Loucy (cell line): ENCODE measurements at regions not wholly inside any gene's neighbourhood (a gene's known extent, or its start where the extent isn't known, plus 50 kb on each side); places are given as distances from the start of the nearest gene placed in this dataset.

Source experiments
- H2AFZ ChIP-seq: fragments of 200-600 bp; sonication (generic); 2 replicates; pipeline ENCODE4 v1.6.0; 2016; ENCODE audit warnings: antibody characterized with exemption, mild to moderate bottlenecking, low read length, moderate library complexity
- H3F3A ChIP-seq: fragments of 200-600 bp; 2 replicates; pipeline ENCODE4 v1.6.0; 2016; ENCODE audit warnings: antibody characterized with exemption, low read depth, mild to moderate bottlenecking
- H3K27me3 ChIP-seq: fragments of 200-600 bp; sonication (generic); 2 replicates; pipeline ENCODE4 v1.6.1; 2014; ENCODE audit warnings: low read length, mild to moderate bottlenecking; ENCODE audit not compliant: insufficient read depth, poor library complexity, severe bottlenecking
- H3K36me3 ChIP-seq: fragments of 200-600 bp; sonication (generic); 2 replicates; pipeline ENCODE4 v1.6.1; 2016; ENCODE audit warnings: low read length; ENCODE audit not compliant: insufficient read depth
- H3K4me1 ChIP-seq: fragments of 200-600 bp; sonication (generic); 2 replicates; pipeline ENCODE4 v1.5.1; 2014; ENCODE audit warnings: low read length, mild to moderate bottlenecking; ENCODE audit not compliant: insufficient read depth, poor library complexity, severe bottlenecking
- H3K4me2 ChIP-seq: fragments of 200-600 bp; sonication (generic); 2 replicates; pipeline ENCODE4 v1.6.0; 2014; ENCODE audit warnings: antibody characterized with exemption, low read length, low read depth, mild to moderate bottlenecking; ENCODE audit not compliant: poor library complexity, severe bottlenecking
- H3K4me3 ChIP-seq: fragments of 200-600 bp; sonication (generic); 2 replicates; pipeline ENCODE4 v1.5.1; 2014; ENCODE audit warnings: low read length, mild to moderate bottlenecking, mixed read lengths; ENCODE audit not compliant: poor library complexity, severe bottlenecking
- H3K79me2 ChIP-seq: fragments of 200-600 bp; sonication (generic); 2 replicates; pipeline ENCODE4 v1.6.1; 2014; ENCODE audit warnings: low read length; ENCODE audit not compliant: insufficient read depth
- H3K9ac ChIP-seq: fragments of 200-600 bp; sonication (generic); 2 replicates; pipeline ENCODE4 v1.6.0; 2014; ENCODE audit warnings: mild to moderate bottlenecking, low read depth, low read length, moderate library complexity; ENCODE audit not compliant: poor library complexity, severe bottlenecking
- H3K9me2 ChIP-seq: fragments of 200-600 bp; sonication (generic); replicated peaks from 2 replicates; pipeline ENCODE4 v1.6.1; 2016; ENCODE audit warnings: low read depth, low read length, mixed read lengths
- H3K9me3 ChIP-seq: fragments of 200-600 bp; sonication (generic); 2 replicates; pipeline ENCODE4 v1.6.1; 2014; ENCODE audit warnings: mild to moderate bottlenecking, antibody characterized with exemption, low read length, low read depth; ENCODE audit not compliant: insufficient read depth
- H4K20me1 ChIP-seq: fragments of 200-600 bp; sonication (generic); 2 replicates; pipeline ENCODE4 v1.6.0; 2014; ENCODE audit warnings: antibody characterized with exemption, low read length, mild to moderate bottlenecking; ENCODE audit not compliant: insufficient read depth, poor library complexity, severe bottlenecking
- CTCF ChIP-seq: fragments of 200-600 bp; sonication (generic); conservative IDR thresholded peaks from 2 replicates; pipeline ENCODE4 v1.5.1; 2014; ENCODE audit warnings: mild to moderate bottlenecking, antibody characterized with exemption, low read length
- EZH2phosphoT487 ChIP-seq: fragments of 200-600 bp; IDR thresholded peaks from 2 replicates; pipeline ENCODE4 v1.6.1; 2018; ENCODE audit warnings: antibody characterized with exemption, mild to moderate bottlenecking, moderate library complexity, borderline replicate concordance

- Histone ChIP-seq H3K79me2 (no peaks in the 10 kb centered on the region), H3K9me3 (no peaks in the 10 kb centered on the region; the same call in 1 of the 2 replicates), H3K9me2 (no peaks in the 10 kb centered on the region), H3K27me3 (no peaks in the 10 kb centered on the region), H3K4me3 (no peak overlapping the region), H3K4me2 (no peak overlapping the region), H3K4me1 (no peaks in the 10 kb centered on the region), H3K9ac (no peak overlapping the region), H2AFZ (no peak overlapping the region), H3F3A (no peaks in the 10 kb centered on the region), H4K20me1 (no peaks in the 10 kb centered on the region), H3K36me3 (no peaks in the 10 kb centered on the region)
- no peak for TF ChIP-seq CTCF
- no peak for TF ChIP-seq EZH2phosphoT487
Measured at GRCh38 chr11:82047200-82047599, 686.5 kb downstream of the FAM181B start.

- Histone ChIP-seq H3K27me3 (no peaks in the 10 kb centered on the region), H3K4me3 (no peak overlapping the region), H3K36me3 (no peaks in the 10 kb centered on the region), H2AFZ (no peak overlapping the region), H3K4me2 (no peak overlapping the region), H3K9me2 (no peaks in the 10 kb centered on the region), H4K20me1 (no peaks in the 10 kb centered on the region), H3K79me2 (no peaks in the 10 kb centered on the region), H3K9me3 (no peaks in the 10 kb centered on the region; the same call in 1 of the 2 replicates), H3F3A (no peaks in the 10 kb centered on the region), H3K9ac (no peak overlapping the region), H3K4me1 (no peaks in the 10 kb centered on the region)
- TF ChIP-seq CTCF, result no peak
- no peak for TF ChIP-seq EZH2phosphoT487
Measured at GRCh38 chr11:82046778-82047177, 686.9 kb downstream of the FAM181B start.

GRCh38 chr11:82045748-82046457 is 687.8 kb downstream of the FAM181B start:
- H3K9me3 ChIP-seq, result no peaks in the 10 kb centered on the region; the same call in 1 of the 2 replicates

More at GRCh38 chr11:82045748-82046457, 687.8 kb downstream of the FAM181B start:
- Histone ChIP-seq H3K4me3 (no peak overlapping the region), H3K36me3 (no peaks in the 10 kb centered on the region), H3K27me3 (no peaks in the 10 kb centered on the region), H3F3A (no peaks in the 10 kb centered on the region), H3K9ac (no peak overlapping the region), H2AFZ (no peak overlapping the region), H3K4me1 (no peaks in the 10 kb centered on the region), H3K4me2 (no peak overlapping the region), H3K9me2 (no peaks in the 10 kb centered on the region), H3K79me2 (no peaks in the 10 kb centered on the region), H4K20me1 (no peaks in the 10 kb centered on the region)
- no peak for TF ChIP-seq EZH2phosphoT487
- no peak for TF ChIP-seq CTCF
